ENCODE measurements at regions not wholly inside any gene's neighbourhood (a gene's known extent, or its start where the extent isn't known, plus 50 kb on each side); places are given as distances from the start of the nearest gene placed in this dataset.
A peak's percentile ranks its signal among the peaks of the same experiment; 100 is the strongest.
"Not testable (repeated sequence)": the region's sequence is repeated elsewhere in the genome, so short reads cannot be mapped to it uniquely, and the experiment has no call there.

DNA sequence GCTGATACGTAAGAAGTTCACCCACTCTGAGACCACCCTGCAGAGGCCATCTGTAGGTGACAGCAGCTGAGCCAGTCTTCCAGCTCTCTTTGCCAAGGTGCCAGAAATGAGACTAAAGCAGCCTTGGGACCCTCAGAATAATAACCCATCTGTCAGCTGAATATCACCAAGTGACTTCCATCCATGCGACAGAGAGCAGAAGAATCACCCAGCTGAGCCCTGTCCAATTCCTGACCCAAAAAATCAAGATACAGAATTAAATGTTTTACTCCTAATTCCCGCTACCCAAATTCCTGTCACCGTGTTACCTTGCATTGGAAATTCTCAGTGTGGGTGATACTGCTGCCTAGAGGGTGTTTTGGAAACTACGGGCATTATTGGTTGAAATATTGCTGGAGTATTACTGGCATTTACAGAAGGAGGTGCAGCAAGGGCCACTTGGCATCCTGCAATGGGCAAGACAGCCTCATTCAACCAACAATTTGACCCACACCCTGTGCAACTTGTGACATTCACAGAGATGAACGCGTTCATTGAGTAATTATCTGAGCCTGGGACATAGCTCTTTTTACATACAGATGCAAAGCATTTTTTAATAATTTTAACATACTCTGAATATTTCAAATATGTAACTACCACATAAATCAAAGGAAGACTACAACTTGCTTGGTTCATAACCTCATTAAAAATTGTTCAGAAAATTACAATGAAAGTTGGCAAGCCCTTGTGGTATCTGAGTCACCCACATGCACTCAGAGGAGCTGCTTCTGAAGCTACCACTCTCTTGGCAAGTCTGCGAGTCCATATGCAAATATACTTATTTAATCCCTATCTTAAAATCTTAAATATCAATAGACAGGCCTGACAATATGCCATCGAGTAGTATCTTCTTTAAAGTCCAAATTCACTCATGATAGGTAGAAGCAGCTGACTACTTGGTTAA is 126.6 kb downstream of the C16orf95 start:
- DNase-seq: no peak

DNA sequence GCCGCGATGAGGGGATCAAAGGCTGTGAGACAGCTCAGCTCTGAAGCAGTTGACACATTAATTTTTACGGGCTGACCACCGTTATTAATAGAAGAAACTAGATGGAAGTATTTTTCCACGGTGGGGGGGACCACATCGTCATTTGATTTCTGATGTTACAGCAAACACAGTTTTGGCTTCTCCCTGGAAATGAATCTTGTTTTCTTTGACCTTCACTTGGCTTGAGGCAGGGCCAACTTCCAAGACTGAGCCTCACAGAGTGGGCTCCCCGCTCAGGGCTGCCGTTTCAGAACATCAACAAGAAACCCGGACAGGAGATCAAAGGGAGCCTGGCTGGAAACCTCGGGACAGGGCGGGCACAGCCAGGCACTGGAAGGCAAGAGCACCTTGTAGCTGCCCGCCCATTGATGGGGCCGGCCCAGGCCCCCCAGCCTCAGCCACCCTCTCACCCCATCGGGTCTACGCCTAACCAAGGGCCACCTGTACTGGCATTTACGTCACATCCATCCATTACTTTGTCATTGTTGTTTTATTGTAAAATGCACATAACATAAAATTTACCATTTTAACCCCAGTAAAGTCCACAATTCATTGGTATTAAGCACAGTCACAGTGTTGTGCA is 124.6 kb downstream of the C16orf95 start:
- no peak for DNase-seq

DNA sequence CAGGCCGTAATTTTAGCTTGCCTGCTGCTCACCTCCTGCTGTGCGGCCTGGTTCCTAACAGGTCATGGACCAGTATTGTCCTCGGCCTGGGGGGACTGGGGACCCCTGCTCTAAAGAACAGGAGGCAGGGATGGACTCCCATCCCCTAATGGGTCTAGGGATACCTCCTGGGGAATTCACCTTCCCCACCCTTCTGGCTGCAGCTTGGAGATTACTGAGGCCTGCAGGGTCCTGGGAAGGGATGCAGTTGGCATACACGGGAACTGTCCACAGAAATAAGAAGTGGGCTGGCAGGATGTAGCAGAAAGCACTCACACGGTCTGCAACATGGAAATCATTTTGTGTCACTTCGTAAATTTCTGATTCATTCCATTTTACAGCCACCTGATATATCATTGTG is 123.0 kb downstream of the C16orf95 start:
- no peak for DNase-seq

DNA sequence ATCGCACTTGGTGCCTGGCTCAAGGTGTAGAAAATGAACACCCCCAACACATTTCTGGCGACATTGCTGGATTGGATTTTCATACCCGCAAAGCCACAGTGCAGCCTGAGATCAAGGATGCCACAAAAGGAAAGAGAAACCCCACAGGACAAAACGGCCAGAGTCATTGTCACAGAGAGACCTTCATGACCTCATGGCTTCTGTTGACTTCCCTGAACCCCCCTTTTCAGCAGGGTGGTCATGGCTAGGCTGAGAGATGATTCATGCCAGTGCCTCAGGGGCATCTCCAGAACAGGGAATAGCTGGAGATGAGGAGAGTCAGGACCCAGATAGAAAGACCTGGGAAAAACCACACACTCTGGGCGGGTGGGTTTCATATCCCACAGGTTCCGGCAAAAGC is 122.0 kb downstream of the C16orf95 start:
- DNase-seq: no peak

DNA sequence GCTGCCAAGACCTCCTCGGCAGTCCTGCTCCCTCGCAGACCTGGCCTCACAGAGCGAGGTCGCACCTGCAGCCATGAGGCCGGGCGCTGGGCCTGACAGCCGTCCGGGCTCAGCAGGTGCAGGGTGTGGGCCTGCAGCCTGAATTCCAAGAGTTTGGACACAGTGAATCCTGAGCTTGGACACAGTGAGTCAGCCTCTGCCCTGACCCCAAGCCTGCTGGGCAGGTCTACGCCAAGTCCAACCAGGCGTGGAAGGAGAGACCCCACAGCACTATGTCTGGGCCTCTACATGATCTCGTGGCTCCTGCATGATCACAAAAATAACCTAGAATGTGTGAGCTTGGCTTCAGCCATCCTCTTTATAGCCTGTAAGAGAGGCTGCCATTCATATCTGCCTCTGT is 121.0 kb downstream of the C16orf95 start:
- no peak for DNase-seq

DNA sequence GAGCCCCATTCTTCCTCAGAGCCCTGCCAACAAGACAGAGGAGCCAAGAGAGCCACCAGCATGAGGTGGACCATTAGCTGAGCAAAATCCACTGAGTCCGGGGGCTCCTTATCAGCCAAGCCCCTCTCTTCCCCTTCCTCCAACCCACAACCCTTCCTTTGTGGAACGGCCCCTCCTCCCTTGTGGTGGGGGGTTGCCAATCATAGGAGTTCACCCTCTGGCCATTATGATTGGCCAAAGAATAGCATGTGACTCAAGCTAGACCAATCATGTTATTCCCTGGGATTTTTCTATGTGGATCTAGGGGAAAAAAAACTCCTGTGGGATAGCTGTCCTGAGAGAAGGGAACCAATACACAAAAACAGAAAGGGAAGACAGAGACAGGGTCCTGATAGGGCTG is 120.5 kb downstream of the C16orf95 start:
- DNase-seq: no peak

DNA sequence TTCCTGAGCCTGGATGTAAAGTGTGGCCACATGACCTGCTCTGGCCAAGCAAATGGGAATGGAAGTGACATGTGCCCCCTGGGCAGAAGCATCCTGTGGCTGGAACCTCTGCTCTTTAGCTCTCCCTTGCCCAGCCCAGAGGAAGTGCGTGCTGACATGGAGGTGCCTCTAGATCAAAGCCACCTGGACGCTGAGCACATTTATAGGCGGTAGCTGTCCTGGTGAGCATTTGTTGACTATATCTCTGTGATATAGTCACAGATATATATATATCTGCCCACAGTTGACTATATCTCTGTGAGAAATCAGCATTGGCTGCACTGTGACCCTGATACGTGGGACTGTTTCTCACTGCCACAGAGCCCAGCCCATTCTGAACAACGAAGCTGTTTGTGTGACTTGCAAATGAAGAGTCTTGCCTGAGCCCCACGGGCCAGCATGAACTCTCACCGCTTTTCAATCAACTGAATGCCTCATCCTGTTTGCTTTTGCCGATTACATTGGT is 118.8 kb downstream of the C16orf95 start:
- no peak for DNase-seq

DNA sequence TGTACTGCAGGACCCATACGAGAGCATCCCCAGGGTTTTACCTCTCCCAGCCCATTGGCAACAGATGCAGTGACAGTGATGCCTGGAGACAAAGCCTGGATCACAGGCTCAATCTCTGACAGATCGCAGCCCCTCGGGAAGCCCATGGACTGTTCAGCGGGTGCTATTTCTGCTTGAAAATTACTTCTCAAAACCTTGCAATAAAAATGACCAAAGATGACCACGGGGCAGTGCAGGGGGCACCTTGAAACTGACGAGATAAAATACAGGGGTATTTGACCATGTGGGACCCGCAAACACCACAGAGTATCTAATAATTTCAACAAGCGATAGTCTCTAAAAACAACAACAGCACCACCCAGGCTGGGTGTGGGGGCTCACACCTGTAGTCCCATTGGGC is 118.3 kb downstream of the C16orf95 start:
- no peak for DNase-seq

DNA sequence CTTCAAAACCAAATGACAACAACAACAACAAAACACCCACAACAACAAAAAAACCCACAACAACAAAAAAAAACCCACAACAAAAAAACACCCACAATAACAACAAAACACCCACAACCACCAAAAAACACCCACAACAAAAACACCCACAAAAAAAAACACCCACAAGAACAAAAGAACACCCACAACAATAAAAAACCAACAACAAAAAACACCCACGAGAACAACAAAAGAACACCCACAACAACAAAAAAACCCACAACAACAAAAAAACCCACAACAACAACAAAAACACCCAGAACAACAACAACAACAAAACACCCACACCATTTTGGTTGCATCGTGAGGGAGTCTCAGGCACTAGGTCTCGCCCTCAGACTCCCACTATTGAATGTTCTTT is 117.8 kb downstream of the C16orf95 start:
- no peak for DNase-seq

DNA sequence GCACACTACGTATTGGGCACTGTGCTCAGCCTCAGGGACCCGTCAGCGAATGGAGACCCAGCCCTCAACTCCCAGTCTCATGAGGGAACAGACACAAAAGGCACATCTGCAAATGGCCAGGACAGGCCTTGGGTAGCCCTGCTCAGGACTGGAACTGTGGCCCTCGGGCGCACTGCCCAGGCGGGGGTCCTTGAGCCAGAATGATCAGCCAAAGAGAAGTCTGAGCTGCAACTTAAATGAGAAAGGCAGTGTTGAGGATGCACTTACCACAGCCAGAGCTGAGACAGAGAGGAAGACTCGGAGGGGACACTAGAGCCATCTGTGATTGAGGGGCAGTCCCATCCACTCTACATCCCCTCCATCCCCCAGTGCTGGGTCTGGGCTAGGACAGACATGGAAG is 117.3 kb downstream of the C16orf95 start:
- no peak for DNase-seq

DNA sequence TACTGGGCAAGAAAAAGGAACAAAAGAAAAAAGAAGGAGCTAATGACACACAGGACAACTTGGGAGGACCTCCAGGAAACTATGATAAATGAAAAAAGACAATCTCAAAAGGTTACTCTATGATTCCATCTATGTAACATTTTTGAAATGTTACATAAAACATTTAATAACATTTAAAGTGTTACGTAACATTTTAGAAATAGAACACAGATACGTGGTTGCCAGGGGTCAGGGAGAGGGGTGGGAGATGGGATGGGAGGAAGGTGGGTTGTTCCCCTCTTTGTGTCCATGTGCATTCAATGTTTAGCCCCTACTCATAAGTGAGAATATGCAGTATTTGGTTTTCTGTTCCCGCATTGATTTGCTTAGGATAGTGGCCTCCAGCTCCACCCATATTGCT is 116.6 kb downstream of the C16orf95 start:
- DNase-seq: no peak

DNA sequence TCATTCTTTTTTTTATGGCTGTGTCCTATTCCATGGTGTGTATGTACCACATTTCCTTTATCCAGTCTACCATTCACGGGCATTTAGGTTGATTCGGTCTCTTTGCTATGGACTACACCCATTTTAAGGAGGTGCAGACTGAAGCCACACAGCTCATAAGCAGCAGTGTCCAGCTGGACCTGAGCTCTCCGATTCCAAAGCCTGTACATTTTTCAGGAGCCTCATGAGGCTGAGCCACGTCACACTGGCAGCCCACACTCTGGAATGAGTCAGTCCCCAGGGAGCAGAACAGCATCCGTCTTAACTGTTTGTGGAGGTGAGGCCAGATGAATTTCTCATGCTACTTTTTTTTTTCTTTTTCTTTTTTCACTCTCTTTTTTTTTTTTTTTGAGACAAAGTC is 116.1 kb downstream of the C16orf95 start:
- peak; percentile 81 for DNase-seq

DNA sequence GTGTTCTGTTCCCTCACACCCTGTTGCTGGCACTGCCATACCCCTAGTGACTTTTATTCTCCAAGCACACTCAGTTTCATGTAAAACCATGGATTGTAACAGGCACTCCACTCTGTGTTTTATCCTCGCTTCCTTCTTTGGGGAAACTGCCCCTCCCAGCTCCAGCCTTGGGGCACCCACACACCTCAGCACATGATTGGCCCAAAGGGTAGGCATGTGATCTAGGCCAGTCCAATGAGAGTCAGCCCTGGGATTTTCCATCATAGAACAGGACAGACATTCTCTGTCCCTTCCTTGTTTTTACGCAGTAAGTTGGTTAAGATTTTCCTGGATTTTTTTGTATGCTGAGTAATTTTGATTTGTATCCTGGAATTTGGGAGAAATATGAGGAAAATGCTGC is 115.4 kb downstream of the C16orf95 start:
- no peak for DNase-seq

DNA sequence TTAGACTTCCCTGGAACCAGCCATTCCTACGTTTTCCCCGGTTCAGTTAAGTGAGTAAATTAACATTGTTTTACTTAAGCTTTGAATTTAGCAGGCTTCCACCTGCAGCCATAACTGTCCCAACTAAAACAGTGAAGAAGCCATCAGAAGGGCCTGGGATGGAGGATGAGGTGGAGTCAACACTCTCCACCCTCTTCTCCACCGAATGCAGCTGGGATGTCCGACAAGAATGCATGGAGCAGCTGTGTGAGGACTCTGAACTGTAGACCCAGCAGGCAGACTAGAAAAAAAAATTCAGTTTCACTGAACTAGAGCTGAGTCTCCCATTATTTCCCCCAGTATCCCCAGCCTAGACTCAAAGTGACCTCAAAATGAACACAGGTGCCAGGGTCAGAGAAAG is 114.8 kb downstream of the C16orf95 start:
- no peak for DNase-seq

DNA sequence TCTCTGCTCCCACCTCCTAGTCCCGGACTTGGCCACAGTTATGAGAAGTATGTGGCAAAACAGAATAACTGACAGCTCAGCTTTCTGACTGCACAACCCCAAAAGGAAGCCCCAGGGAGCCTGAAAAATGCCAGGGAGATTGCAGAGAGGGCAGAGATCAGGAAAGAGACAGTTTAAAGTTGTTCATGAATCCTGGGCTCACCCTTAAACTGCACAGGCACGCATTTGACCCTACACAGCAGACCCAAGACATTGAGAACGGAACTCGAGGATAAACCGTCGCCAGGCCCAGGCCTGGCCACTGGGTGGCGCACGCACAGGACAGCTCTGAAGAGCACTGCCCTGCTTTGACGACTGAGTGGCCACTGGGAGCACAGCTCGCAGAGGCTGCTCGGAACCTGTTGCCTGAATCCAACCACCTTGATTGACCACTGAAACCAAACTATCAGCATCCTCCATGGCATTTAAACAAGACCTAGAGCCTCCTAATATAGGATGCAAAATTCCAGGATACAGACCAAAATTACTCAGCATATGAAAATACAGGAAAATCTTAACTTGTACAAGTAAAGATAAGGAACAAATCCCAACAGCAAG is 114.0 kb downstream of the C16orf95 start:
- peak; percentile 66 for DNase-seq

DNA sequence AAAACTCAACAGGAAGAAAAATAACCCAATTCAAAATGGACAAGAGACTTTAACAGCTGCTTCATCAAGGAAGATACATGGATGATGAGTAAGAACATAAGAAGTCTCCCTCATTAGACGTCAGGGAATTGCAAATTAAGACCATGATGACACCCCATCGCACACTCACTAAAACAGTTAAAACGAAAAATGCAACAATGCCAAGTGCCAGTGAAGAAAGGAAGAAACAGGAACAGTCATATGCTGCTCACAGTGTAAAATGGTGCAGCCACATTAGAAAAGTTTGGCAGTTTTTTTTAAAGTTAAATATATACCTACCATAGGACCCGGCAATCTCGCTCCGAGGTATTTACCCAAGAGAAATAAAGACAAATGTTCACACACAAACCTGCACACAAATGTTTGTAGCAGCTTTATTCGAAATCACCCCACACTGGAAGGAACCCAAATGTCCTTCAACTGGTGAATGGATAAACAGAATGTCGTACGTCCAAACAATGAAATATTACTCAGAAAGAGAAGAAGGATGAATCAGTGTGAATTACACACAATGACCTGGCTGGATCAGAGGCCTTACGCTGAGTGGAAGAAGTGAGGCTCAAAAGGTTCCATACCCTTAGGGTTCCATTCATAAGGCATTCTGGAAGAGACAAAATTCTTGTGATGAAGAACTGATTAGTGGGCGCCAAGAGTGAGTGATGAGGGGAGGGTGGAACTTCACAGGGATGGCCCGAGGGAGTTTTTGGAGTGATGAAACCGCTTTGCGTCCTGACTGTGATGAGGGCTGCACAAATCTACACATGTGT is 110.3 kb downstream of the C16orf95 start:
- peak; percentile 48 for DNase-seq

DNA sequence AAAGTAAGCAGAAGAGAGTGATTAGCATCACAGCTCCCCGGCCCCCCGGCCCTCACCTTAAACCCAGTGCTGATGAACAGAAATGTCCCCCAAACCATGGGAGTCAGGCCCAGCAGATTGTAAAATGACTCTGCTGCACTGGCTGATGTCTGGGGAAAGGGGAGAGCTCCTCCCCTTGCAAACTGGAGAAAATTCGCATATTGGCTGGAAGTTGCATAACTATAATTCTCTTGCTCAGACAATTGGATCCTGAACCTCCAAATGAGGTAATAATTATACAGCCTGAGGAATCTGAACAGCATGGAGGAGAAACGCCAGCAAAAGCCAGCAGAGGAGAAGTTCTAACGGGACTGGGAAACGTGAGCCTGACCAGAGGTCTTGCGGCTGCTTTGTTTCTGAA is 109.7 kb downstream of the C16orf95 start:
- DNase-seq: peak; percentile 76

DNA sequence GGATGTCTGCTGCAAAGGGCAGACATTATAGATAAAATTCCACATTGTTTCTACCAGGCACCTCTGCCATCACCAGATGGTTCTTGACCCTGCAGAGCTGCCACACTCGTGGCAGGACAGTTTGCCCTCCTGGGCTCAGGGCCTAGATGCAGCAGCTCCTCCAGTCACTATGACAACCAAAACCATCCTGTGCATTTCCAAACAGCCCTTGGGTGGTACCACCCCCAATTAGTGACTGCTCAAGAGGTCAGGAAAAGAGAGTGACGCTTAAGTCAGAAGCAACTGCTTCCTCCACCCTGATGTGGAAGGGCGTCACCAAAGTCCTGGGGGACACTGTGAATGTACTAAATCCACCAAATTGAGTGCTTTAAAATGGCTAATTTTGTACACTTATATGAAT is 109.2 kb downstream of the C16orf95 start:
- DNase-seq: no peak

DNA sequence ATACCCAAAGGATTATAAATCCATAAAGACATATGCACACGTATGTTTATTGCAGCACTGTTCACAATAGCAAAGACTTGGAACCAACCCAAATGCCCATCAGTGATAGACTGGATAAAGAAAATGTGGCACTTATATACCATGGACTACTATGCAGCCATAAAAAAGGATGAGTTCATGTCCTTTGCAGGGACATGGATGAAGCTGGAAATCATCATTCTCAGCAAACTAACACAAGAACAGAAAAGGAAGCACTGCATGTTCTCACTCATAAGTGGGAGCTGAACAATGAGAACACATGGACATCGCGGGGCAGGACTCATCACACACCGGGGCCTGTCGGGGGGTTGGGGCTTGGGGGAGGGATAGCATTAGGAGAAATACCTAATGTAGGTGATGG is 108.2 kb downstream of the C16orf95 start:
- not testable (repeated sequence) for DNase-seq

DNA sequence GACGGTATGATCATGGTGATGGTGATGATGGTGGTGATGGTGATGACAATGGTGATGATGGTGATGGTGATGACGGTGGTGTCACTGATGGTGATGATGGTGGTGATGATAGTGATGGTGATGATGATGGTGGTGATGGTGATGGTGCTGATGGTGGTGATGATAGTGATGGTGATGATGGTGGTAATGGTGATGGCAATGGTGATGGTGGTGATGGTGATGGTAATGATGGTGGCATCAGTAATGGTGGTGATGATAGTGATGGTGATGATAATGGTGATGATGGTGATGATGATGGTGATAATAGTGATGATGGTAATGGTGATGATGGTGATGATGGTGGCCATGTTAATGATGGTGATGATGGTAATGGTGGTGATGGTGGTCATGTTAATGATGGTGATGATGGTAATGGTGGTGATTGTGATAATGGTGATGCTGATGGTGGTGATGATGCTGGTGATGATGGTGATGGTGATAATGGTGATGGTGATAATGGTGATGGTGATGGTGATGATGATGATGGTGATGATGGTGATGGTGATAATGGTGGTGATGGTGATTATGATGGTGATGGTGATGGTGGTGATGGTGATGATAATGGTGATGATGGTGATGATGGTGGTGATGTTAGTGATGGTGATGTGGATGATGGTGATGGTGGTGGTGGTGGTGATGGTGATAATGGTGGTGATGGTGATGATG is 107.2 kb downstream of the C16orf95 start:
- DNase-seq: no peak

DNA sequence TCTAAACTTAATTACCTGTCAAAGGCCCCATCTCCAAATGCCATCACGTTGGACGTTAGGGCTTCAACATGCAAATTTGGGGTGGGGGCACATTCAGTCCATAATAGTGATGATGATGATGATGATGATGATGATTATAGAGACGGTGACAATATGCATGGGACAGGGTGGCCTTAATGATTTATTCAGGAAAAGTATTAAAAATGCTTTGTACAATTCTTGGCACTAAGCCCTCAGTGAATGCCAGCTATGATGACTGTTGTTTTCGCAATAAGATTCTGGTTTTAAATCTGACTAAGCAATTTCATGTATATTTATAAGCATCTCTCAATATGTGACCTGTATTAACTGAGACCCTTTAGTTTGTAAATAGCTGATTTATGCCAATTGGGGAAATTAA is 106.3 kb downstream of the C16orf95 start:
- no peak for DNase-seq

DNA sequence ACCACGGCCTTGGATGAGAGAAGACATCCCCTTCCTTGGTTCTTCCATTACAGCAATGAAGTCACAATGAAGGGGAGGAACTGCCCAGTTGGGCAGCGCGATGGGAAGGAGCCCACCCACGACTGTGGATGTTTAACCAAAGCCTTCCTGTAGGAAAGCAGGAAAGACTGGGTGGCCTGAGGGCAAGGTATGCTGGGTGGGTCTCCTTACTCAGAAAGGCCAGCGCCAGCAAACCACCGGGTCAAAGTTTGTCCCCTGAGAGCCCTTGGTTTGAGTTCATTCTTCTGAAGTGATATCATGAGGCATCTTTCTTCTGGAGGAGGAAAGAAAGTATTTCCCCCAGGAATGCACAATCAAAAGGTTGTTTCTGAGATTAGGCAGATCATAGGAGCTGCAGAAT is 105.2 kb downstream of the C16orf95 start:
- DNase-seq: no peak
